SW480 (cell line): ENCODE measurements at regions not wholly inside any gene's neighbourhood (a gene's known extent, or its start where the extent isn't known, plus 50 kb on each side); places are given as distances from the start of the nearest gene placed in this dataset.

Experiments used
- DNase-seq: peaks from one replicate; pipeline ENCODE4 v3.0.0-alpha.2; 2016; ENCODE audit warnings: low spot score

DNA sequence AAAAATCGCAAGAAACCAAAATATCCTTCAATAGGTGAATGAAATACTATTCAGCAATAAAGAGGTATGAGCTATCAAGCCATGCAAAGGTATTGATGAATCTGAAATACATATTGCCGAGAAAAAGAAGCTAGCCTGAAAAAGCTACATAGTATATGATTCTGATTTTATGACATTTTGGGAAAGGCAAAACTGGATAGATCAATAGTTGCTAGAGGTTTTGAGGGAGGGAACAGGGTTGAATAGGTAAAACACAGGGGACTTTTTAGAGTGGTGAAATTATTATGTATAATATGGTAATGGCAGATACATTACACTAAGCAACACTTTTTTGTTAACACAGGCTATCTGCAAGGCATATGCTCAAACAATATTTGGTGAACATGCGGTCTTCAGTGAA, 327.6 kb upstream of the ADAMTSL1 start:
- DNase-seq: no peak

DNA sequence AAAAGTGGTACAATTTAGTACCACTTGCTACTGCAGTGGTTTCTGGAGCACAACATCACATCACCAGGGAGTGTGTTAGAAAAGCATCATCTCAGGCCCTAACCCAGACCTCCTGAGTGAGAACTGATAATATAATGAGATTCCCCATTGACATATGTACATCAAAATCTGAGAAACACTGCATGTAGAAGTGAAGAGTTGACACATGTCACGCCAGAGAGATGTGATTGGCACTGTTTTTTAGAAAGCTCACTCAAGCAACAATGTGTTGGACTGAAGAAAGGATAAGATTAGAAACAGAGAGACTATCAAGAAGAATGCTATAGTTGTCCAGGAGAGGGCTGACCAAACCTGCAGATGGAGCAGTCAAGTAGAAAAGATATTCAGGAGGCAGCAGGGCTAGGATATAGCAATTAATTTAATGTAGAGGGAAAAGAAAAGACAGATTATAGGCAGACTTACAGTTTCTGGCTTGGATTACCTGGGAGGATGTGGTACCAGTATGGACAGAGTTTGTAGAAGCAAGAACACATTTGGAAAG, 324.4 kb upstream of the ADAMTSL1 start:
- DNase-seq: no peak

DNA sequence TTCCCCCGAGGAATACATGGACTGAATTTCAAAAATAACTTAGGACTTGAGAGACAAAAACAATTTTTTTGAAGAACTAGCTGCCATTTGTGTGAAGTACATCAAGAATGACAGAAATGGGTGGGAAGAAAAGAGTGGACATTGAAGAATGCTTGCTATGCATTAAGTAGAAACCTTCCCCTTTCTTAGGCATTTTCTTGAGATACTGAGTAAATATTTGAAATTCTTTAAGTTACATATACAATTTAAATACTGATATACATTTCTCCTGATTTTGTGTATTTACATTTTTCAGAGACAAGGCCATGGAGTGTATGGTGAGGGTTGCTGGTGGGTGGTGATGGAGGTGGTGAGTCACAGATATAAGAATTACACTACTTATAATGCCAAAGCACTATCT, 319.3 kb upstream of the ADAMTSL1 start:
- DNase-seq: no peak

DNA sequence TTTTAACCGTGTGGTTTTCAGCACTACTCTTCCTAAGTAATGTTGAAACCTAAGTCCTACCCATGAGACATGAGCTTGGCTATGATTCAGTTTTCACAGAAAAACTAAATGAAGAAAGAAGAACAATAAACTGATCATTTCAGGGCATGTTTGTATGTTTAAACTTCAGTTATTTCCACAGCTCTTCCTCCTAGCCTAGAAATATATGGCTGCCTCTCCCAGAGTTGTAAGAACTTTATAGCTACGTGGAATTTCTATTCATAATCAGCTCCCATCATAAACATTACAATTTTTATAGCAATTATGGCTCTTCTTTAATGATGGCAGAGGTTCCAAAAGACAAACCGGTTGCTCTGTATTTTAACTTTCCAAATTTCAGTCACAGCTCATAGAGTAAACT, 314.7 kb upstream of the ADAMTSL1 start:
- no peak for DNase-seq

DNA sequence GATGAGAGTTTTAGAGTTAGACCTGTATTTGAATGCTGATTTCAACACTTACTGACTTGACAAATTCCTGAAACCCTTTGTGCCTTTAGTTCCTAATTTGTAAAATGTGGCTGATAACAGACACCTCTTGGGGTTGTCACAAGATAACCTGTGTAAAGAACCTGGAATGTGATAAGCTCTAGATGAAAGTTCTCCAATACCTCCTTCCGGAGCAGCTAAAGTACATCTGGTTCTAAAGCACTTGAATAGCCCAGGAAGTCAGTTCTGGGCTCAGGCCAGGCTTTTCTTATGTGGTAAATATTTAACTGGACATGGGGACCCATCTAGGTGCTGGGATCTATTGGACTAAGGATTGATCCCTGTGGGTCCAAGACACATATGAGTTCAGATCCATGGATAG, 310.8 kb upstream of the ADAMTSL1 start:
- DNase-seq: no peak

DNA sequence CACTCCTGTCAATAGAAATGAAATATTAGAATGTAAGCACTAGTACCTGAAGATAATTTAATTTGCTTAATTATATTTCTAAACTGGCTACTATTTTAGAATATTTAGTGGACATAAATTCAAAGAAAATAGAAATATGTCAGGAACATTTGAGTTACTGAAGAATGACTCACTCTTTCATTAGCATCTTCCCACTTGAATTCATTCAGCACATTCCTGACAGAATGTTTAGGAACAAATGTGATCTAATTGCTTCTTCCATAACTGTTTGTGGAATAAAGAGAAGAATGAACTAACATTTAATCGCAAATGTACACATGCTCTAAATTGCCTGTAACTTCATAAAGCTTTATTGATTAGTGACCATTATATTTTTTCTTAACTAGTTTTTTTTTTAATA, 306.2 kb upstream of the ADAMTSL1 start:
- no peak for DNase-seq

DNA sequence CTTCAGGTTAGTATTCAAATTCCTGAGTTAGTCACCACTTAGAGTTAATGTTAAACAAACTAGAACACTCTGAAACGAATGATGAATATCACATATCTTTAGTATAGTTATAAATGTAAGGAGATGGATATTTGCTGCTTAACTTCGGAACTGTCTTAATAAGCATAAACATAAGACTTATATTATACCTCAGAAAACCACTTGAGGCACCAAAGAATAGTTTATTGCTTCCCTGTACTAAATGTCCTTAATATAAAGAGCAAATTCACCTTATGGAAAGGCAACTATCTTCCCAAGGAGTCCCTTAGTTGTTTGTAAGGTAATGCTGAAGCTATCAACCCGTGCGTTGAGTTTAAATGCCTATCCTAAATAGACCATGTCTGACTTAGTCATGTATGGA, 300.0 kb upstream of the ADAMTSL1 start:
- DNase-seq: no peak

DNA sequence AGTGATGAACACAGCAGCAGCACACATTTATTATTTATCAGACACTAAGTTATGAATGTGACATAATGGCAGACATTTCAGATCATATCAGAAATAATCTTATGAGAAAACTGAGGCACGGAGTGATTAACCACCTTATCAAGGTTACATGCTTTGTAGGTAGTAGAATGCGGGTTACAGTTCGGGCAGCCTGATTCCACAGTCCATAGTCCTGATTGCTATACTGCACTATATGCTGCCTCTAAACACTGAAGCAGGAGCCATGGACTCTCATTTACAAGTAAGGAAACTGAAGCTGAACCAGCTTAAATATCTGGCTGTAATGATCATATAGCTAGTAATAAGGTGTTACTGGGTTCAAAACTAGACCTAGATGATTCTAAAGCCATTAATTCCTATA, 291.3 kb upstream of the ADAMTSL1 start:
- DNase-seq: no peak

DNA sequence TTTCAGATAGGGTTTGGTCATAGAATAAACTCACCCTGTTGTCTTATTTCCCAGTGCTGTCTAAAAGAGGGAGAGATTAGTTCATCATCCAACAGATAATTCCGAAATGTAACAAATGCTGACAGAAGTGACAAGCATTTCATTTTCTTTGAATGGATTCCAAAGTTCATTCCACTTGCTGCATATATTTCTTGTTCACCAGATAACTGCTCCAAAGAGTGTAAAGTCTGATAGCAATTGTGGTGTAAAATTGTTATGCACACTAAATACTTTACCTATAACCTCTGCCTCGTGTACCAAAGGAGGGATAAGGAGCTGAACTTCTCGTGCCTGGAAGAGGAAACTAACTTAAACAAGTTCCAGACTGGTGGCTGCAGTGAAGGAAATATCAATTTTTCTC, 290.0 kb upstream of the ADAMTSL1 start:
- DNase-seq: no peak

DNA sequence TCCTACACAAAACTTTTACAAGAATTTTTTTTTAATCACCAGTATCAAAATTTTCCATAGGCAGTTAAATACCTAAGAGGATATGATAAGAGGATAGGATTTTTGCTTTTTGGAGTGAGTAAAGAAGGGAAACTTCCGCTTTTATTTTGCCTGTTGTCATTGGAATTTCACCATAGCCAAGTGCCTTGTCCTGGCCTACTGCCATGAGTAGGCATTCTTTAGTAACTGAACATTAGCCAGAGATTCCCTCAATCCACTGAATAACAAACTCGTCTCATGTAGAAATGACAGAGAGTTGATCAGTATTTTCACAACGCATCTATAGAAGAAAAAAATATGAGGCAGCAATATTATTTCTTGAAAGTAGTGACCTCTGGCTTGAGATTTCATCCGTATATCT, 289.6 kb upstream of the ADAMTSL1 start:
- no peak for DNase-seq

DNA sequence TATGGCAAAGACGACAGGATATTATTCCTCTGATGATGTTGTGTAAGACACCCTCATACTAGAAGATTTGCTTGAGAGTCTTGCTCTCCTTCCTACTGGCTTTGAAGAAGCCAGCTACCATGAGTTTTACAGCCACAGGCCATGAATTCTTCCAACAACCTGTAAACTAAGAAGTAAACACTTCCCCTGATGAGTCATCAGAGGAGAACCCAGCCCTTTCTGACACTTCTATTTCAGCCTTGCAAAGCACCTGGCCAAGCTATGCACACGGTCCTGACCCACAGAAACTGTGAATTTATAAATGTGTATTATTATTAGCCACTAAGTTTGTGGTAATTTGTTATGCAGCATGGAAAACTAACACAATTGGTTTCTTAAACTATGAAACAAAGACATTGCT, 288.8 kb upstream of the ADAMTSL1 start:
- DNase-seq: peak; percentile 6

DNA sequence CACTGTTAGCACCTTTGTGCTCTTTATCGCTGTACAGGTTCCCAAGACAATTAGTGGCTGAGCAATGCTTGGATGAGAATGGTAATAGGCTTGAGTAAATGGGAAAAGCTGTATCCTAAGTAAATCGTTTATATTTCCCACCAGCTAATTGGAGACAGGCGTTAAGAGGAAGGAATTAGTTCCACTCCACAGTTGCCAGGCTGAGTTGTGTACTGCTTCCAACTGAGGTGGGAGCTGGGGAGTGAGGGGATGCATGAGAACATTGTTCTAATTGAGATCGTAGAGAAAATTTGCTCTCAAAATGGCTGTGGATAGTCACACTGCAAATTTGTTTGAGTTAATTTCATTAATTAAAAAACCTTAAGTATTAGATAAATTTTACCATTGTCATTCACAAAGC, 285.0 kb upstream of the ADAMTSL1 start:
- DNase-seq: no peak

DNA sequence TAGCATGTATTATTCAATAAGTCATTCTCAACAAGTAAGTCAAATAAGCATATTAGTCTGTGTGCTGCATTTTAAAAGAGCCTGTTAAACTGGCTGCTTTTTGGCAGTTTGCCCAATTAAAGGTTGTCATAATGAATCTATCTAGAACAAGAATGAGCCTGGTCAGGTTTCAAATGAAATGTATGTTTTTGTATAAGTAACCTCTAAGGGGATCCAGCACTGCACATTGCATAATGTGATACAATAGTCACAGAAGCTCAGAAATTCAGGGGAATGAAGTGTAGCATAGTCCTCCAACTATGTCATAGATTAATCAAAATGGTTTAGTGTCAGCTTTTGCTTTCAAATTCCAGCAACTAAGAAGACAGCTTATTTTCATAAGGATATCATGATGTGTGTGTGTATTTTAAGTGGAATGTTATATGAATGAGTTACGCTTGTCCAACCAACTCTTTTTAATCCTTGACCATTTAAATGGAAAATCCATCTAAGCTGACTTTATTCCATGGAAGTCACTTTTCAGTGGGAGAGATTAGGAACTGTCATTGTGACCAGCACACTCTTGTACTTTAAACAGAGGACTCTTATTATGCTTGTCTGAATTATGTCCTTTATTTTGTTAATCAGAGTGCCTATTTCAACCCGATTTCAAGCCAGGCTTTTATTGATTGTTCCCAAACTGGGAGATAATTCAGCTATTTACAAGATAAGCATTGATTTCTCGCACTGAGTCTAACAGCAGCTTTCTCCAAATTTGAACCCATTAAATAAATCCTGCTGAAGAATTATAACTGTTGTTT, 283.9 kb upstream of the ADAMTSL1 start:
- no peak for DNase-seq

DNA sequence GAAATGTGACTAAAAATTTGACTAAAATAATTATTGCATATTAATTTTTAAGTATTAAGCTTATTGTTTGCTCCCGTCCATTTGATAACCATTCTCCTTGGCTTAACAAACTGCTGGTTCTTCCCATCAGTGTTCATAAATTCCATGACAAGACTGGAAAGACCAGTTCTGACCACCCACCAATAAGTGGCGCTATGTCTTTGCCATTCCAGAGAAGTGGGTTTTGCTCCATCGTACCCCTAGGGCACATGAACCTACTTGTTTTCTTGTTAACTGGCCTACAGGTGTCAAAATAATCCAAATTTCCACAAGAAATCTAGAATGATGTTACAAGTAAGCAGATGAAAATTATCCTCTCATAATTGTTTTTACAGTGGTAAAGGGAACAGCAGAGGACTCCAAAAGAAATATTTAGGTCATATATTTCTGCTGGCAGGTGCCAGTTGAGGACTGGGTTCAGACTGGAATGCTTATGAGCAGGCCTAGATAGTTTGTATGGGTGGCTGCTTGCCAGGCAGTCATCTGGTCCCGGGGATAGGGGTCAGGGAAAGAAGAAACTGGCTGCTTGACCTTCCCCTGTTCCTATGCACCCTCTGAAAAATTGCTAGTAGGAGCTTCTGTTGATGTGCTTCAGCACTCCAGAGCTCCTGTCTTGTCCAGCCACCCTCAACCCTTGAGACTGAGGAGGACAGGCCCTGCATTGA, 283.1 kb upstream of the ADAMTSL1 start:
- DNase-seq: no peak

DNA sequence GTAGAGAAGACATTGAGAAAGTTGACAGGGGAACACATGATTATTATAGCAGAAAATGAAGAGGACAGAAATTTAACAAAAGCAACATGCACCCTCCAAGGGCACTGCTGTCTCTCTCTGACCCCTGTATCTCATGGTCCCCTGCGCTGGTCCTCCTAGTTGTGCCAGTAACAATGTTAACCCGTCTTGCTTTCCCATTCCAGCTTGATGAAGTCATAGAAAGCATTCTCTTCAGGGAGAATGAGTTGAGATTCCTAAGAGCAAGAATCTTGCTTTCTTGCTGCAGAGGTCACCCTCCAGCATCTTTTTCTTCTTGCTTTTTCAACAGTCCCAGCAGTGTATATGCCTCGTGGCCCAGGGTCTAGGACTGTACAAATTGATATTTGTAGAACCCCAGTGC, 279.6 kb upstream of the ADAMTSL1 start:
- DNase-seq: no peak

DNA sequence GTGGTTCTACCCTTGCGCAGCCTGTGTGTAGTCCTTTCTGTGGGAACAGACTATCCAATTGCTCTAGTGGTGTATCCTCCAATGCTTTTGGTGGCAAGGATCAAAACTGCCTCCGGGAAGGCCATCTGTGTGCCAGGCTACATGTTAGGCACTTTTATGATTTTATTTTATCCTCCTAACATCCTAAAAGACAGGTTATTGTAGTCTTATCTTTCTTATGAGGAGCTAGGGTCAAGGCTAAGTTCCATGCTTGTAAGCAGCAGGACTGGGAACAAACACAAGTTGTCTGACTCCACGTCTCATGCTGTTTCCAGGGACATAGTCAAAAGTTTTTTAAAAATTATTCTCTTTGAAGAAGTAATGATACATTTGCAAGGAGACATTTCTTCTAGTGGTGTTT, 278.7 kb upstream of the ADAMTSL1 start:
- DNase-seq: no peak

DNA sequence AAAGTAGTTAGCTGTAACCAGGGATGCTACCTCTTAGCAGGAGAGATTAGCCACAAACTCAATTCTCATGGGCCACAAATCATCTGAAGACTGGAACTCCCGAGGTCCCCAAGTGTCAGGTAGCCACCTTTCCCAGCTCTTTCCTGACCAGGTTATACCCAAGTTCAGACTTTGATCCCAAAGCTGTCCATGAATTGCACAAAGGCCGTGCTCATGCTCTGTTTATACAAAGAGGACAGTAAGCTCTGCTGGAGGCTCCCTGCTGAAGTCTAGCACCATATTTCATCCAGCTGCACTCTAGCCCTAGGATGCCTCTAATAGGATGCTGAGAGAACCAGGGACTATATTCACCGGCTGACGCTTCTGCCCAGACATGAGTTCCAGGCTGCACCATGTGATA, 271.0 kb upstream of the ADAMTSL1 start:
- DNase-seq: no peak

DNA sequence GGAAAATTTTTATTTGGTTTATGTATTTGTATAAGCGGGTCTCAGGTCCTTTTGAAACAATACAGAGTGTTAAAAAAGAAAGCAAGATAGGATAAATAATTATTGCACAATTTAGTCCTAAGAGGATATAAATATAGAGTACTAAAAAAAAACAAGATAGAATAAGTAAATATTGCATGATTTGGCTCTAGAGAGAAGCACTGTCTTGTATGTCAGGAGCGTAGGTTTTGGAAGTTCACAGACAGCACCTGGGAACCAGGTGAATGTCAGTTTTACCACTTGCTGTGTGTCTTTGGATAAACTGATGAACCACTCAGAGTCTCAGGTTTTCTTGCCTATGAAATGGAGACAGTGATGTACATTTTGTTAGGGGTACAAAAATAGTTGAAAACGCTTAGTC, 266.2 kb upstream of the ADAMTSL1 start:
- no peak for DNase-seq

DNA sequence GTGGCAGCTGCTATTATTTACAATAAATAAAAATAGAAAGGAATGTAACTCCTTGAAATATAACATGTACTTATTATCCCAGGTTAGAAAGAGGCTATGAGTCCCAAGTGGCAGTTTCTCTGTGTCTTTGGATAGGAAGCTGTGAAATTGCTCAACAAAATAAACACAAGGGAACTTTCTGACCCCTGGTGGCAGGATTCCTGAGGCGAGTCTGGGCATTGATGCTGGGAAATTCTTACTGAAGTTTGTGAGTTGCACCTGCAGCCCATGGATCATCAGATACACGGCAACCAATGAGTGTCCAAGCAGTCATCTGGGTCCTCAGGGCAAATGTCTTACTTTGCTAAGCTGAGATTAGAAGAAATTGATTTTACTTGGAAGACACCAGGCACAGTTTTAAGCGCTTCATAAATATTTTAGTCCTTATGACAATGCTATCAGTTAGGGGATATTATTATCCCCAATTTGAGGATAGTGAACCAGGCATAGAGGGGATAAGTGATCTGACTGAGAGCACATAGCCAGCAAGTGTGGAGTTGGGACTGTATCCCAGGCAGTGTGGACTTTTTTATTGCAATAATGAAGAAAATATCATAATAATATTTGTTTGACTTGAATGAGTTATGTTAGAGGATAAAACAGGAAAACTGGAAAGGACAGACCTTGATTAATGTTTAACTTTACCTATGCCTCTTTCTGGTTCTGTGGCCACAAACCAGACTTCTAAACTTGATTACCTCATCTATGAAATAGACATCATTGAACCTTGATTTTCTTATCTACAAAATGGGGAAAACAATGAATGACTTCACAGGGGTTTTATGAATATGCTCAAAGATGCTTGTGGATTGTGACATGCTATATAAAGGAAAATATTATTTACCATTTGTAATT, 265.5 kb upstream of the ADAMTSL1 start:
- peak; percentile 15 for DNase-seq

DNA sequence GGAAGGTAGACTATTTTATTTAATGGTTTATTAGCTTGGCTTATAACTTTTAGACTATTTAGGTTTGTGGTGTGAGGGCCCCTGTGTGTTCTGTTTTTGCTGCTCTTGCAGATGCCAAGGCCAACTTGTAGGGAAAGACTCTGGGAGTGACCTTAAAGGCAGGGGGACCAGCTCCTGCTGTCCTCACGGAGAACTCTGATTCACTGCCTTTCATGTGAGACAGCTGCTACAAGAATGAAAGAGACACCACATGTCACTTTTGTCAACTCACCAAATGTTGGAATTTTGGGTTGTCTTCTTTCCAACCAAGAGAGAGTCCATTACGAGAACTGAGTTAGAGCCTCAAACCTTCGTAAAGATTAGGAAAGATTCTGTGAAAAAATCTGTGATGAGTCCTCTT, 258.3 kb upstream of the ADAMTSL1 start:
- DNase-seq: no peak

DNA sequence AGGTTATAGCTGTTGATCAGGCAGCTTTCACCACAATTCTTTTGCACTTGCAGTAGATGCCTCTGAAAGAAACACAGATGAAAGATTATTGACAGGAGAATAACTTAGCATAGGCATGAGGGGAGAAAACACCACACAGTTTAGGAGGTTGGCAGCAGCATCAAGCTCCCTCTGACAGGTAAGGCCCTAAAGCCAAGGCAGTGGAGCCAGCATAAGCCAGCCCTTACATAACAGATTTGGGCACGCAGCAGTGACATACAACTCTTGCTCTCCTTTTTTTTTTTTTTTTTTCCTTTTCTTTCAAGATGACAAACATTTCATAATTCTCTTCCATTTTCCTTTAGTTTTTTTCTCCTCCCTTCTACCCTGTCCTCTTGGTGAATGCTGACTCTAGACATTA, 257.6 kb upstream of the ADAMTSL1 start:
- no peak for DNase-seq

DNA sequence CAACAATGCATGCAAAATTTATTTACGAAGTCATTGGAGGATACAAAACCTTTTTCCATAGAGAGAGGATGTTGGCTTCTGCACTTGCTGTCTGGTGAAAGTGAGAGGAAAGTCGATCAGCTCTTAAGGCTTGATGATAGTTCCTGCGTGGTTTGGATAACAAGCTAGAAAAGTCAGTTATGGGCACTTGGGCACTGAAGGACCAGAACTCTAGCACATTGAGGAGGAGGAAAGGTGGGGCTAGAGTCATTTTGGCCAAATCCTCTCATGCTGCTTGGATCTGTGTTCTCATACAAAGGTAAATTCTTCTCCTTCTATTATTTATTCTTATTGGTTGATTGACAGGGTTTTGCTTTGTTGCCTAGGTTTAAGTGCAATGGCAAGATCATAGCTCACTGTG, 245.9 kb upstream of the ADAMTSL1 start:
- no peak for DNase-seq
